Natural killer cell (primary cell): ENCODE measurements at regions not wholly inside any gene's neighbourhood (a gene's known extent, or its start where the extent isn't known, plus 50 kb on each side); places are given as distances from the start of the nearest gene placed in this dataset.

Experiments used
- ATAC-seq, 3 donors: fragments of 150-1000 bp in 2 of 3; fragments of 200-7000 bp in 1 of 3; cut with Tn5 transposase; 1 replicate in 1 of 3; 2 replicates in 2 of 3; pipeline ENCODE4 v1.10.0; 2021; ENCODE audit warnings: mild to moderate bottlenecking in 2 of 3, moderate library complexity in 2 of 3
- DNase-seq, 2 donors: peaks; one replicate each; pipeline versions ENCODE4 v3.0.0 to v3.0.0-alpha.2; 2013 to 2021; ENCODE audit warnings: mixed read lengths in 1 of 2
- H3K27ac ChIP-seq: one replicate; pipeline ENCODE4 v1.5.1; 2013; ENCODE audit warnings: mild to moderate bottlenecking, low read length
- H3K27me3 ChIP-seq: one replicate; pipeline ENCODE4 v1.6.1; 2013; ENCODE audit warnings: low read length; ENCODE audit not compliant: control insufficient read depth, insufficient read depth
- H3K36me3 ChIP-seq: one replicate; pipeline ENCODE4 v1.6.1; 2013; ENCODE audit warnings: low read length; ENCODE audit not compliant: control insufficient read depth, insufficient read depth
- H3K4me1 ChIP-seq: one replicate; pipeline ENCODE4 v1.6.1; 2013; ENCODE audit warnings: low read length; ENCODE audit not compliant: control insufficient read depth, insufficient read depth
- H3K4me3 ChIP-seq: one replicate; pipeline ENCODE4 v1.5.1; 2013; ENCODE audit warnings: low read length
- H3K9me3 ChIP-seq: one replicate; pipeline ENCODE4 v1.6.1; 2013; ENCODE audit warnings: low read length; ENCODE audit not compliant: control insufficient read depth, insufficient read depth
- H3K27ac Mint-ChIP-seq, 2 donors: one replicate each; pipeline ENCODE4 v1.8.0; 2022; ENCODE audit warnings: mild to moderate bottlenecking in 2 of 2, mixed read lengths in 2 of 2, moderate library complexity in 1 of 2
- H3K27me3 Mint-ChIP-seq, 2 donors: one replicate each; pipeline ENCODE4 v1.8.0; 2022; ENCODE audit warnings: low read depth in 2 of 2, mixed read lengths in 2 of 2
- H3K36me3 Mint-ChIP-seq: one replicate; pipeline ENCODE4 v1.8.0; 2022; ENCODE audit warnings: mixed read lengths
- H3K4me1 Mint-ChIP-seq, 2 donors: one replicate each; pipeline ENCODE4 v1.8.0; 2022; ENCODE audit warnings: mixed read lengths in 2 of 2
- H3K4me3 Mint-ChIP-seq: one replicate; pipeline ENCODE4 v1.8.0; 2022; ENCODE audit warnings: mild to moderate bottlenecking, moderate library complexity, mixed read lengths
- H3K9me3 Mint-ChIP-seq, 2 donors: one replicate each; pipeline ENCODE4 v1.8.0; 2022; ENCODE audit warnings: mixed read lengths in 2 of 2
- CTCF ChIP-seq: fragments of 200-600 bp; IDR thresholded peaks from one replicate; pipeline ENCODE4 v1.8.0; 2022; ENCODE audit warnings: antibody characterized with exemption
- WGBS: methylation state at CpG from one replicate; pipeline ENCODE4 v1.1.7; 2013; ENCODE audit warnings: missing lambda C conversion rate; ENCODE audit not compliant: insufficient coverage; 5-methylcytosine and 5-hydroxymethylcytosine counted together
- intact Hi-C: fragments of 100-400 bp; cut with micrococcal nuclease; formaldehyde crosslinking; loops from one replicate; pipeline ENCODE4 v1.14.2; 2022

DNA sequence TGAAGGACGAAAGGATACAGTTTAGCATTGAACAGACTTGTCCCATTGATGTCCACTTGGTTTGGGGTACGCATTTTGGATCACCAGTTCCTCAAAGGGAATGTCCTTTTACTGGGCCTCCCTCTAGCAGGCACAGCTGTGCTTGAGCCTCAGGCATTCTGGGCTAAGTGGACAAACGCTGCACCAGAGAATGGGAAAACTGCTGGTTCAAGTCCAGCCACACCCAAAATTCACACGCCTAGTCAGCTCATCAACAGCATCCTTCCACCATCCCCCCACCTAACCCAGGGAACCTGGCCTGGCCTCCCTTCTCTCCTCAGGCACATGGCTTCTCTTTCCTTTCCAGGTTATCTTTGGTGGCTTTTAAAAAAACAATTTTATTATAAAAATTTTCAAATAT is 59.1 kb upstream of the ALDH1A3 start:
- H3K27me3 ChIP-seq: no peaks in the 10 kb centered on the region
- H3K36me3 ChIP-seq: no peaks in the 10 kb centered on the region
- H3K4me1 Mint-ChIP-seq: no peaks in the 10 kb centered on the region
- DNase-seq (no peak), ATAC-seq (no peak)
- H3K9me3 ChIP-seq: no peaks in the 10 kb centered on the region
- 64% methylated on average over 4 of the region's 4 CpGs for WGBS
- no peaks in the 10 kb centered on the region for H3K36me3 Mint-ChIP-seq
- H3K27ac ChIP-seq: no peak overlapping the region
- intact Hi-C loops: no loop called here
- H3K27ac Mint-ChIP-seq: no peak overlapping the region
- H3K27me3 Mint-ChIP-seq: peaks cover 6 to 38% of the 10 kb centered on the region in 2 donors
- TF ChIP-seq CTCF: no peak
- H3K9me3 Mint-ChIP-seq: peaks cover 0 to 3% of the 10 kb centered on the region in 2 donors
- no peak overlapping the region for H3K4me3 ChIP-seq
- H3K4me3 Mint-ChIP-seq: no peak overlapping the region
- H3K4me1 ChIP-seq: no peaks in the 10 kb centered on the region

- no peaks in the 10 kb centered on the region for H3K9me3 ChIP-seq
- no peak for TF ChIP-seq CTCF
- no peaks in the 10 kb centered on the region for H3K4me1 ChIP-seq
- H3K36me3 ChIP-seq: no peaks in the 10 kb centered on the region
- Mint-ChIP-seq H3K4me3 (no peak overlapping the region), H3K4me1 (no peaks in the 10 kb centered on the region), H3K27me3 (peaks cover 8 to 31% of the 10 kb centered on the region in 2 donors), H3K27ac (no peak overlapping the region), H3K36me3 (no peaks in the 10 kb centered on the region), H3K9me3 (no peaks in the 10 kb centered on the region)
- peaks cover 3% of the 10 kb centered on the region for H3K27me3 ChIP-seq
- no peak overlapping the region for H3K4me3 ChIP-seq
- ATAC-seq (no peak), DNase-seq (no peak)
- no peak overlapping the region for H3K27ac ChIP-seq
- intact Hi-C loops: no loop called here
Observed at GRCh38 chr15:100821327-100821726, 58.3 kb upstream of the ALDH1A3 start.

GRCh38 chr15:100824211-100824610 is 55.4 kb upstream of the ALDH1A3 start:
- DNase-seq (no peak), ATAC-seq (no peak)
- Histone ChIP-seq H3K4me1 (no peaks in the 10 kb centered on the region), H3K27ac (no peak overlapping the region), H3K4me3 (no peak overlapping the region), H3K36me3 (no peaks in the 10 kb centered on the region), H3K9me3 (no peaks in the 10 kb centered on the region), H3K27me3 (peaks cover 3% of the 10 kb centered on the region)
- Mint-ChIP-seq H3K27ac (no peak overlapping the region), H3K4me3 (no peak overlapping the region), H3K9me3 (no peaks in the 10 kb centered on the region), H3K36me3 (no peaks in the 10 kb centered on the region), H3K4me1 (no peaks in the 10 kb centered on the region), H3K27me3 (peaks cover 8 to 42% of the 10 kb centered on the region in 2 donors)
- WGBS: 89% methylated on average over 3 of the region's 5 CpGs
- intact Hi-C loops: no loop called here
- TF ChIP-seq CTCF: no peak

GRCh38 chr15:100829457-100829856 is 50.2 kb upstream of the ALDH1A3 start:
- Mint-ChIP-seq H3K4me1 (no peaks in the 10 kb centered on the region), H3K4me3 (no peak overlapping the region), H3K27me3 (peaks cover 9 to 31% of the 10 kb centered on the region in 2 donors), H3K36me3 (no peaks in the 10 kb centered on the region), H3K27ac (no peak overlapping the region), H3K9me3 (no peaks in the 10 kb centered on the region)
- no peak for TF ChIP-seq CTCF
- H3K27ac ChIP-seq: no peak overlapping the region
- H3K9me3 ChIP-seq: no peaks in the 10 kb centered on the region
- no peaks in the 10 kb centered on the region for H3K4me1 ChIP-seq
- H3K27me3 ChIP-seq: peaks cover 3% of the 10 kb centered on the region
- intact Hi-C loops: no loop called here
- no peaks in the 10 kb centered on the region for H3K36me3 ChIP-seq
- no CpG with 5 or more reads among the region's 1 CpG for WGBS
- no peak overlapping the region for H3K4me3 ChIP-seq
- ATAC-seq (no peak), DNase-seq (no peak)
